Neural cell (in vitro differentiated cells): ENCODE measurements at regions not wholly inside any gene's neighbourhood (a gene's known extent, or its start where the extent isn't known, plus 50 kb on each side); places are given as distances from the start of the nearest gene placed in this dataset.

Experiments used
- H2AFZ ChIP-seq: fragments of 200-600, 300-800 bp; sonication (generic), shearing (Covaris generic); 2 replicates; pipeline ENCODE4 v1.6.0; 2014; ENCODE audit warnings: low read depth, mild to moderate bottlenecking, antibody characterized with exemption, low read length, moderate library complexity
- H3F3A ChIP-seq: fragments of 200-600 bp; shearing (Covaris generic); 2 replicates; pipeline ENCODE4 v1.6.1; 2016; ENCODE audit warnings: mild to moderate bottlenecking, moderate library complexity, mixed read lengths, antibody characterized with exemption, low read length; ENCODE audit not compliant: insufficient read depth, poor library complexity, severe bottlenecking
- H3K27ac ChIP-seq: fragments of 200-600, 300-800 bp; sonication (generic), shearing (Covaris generic); 2 replicates; pipeline ENCODE4 v1.5.1; 2014; ENCODE audit warnings: mild to moderate bottlenecking, low read length, moderate library complexity
- H3K27me3 ChIP-seq: fragments of 300-800, 200-600 bp; sonication (generic), shearing (Covaris generic); 2 replicates; pipeline ENCODE4 v1.6.0; 2014; ENCODE audit warnings: mild to moderate bottlenecking, low read depth, low read length, moderate library complexity; ENCODE audit not compliant: insufficient read depth
- H3K36me3 ChIP-seq: fragments of 300-800, 200-600 bp; sonication (generic), shearing (Covaris generic); 2 replicates; pipeline ENCODE4 v1.5.1; 2014; ENCODE audit warnings: mild to moderate bottlenecking, antibody characterized with exemption, low read length, moderate library complexity; ENCODE audit not compliant: insufficient read depth
- H3K4me2 ChIP-seq: fragments of 300-800, 200-600 bp; sonication (generic), shearing (Covaris generic); 2 replicates; pipeline ENCODE4 v1.6.0; 2014; ENCODE audit warnings: mild to moderate bottlenecking, low read length
- H3K4me3 ChIP-seq: fragments of 300-800, 200-600 bp; sonication (generic), shearing (Covaris generic); 2 replicates; pipeline ENCODE4 v1.5.1; 2014; ENCODE audit warnings: mild to moderate bottlenecking, low read length, moderate library complexity
- H3K79me2 ChIP-seq: fragments of 200-600 bp; shearing (Covaris generic); replicated peaks from 2 replicates; pipeline ENCODE4 v1.6.0; 2014; ENCODE audit warnings: mild to moderate bottlenecking, low read length, moderate library complexity; ENCODE audit not compliant: insufficient read depth
- H3K9ac ChIP-seq: fragments of 300-800, 200-600 bp; sonication (generic), shearing (Covaris generic); 2 replicates; pipeline ENCODE4 v1.6.1; 2016; ENCODE audit warnings: mild to moderate bottlenecking, low read length, mixed read lengths
- H3K9me2 ChIP-seq: fragments of 200-600 bp; shearing (Covaris generic); 2 replicates; pipeline ENCODE4 v1.6.1; 2016; ENCODE audit warnings: mild to moderate bottlenecking, low read length, mixed read lengths; ENCODE audit not compliant: insufficient read depth
- H3K9me3 ChIP-seq: fragments of 200-600, 300-800 bp; sonication (generic), shearing (Covaris generic); 2 replicates; pipeline ENCODE4 v1.6.1; 2016; ENCODE audit warnings: mild to moderate bottlenecking, mixed run types, low read length, moderate library complexity, mixed read lengths
- H4K20me1 ChIP-seq: fragments of 200-600 bp; shearing (Covaris generic); 2 replicates; pipeline ENCODE4 v1.6.1; 2016; ENCODE audit warnings: mild to moderate bottlenecking, mixed run types; ENCODE audit not compliant: insufficient read depth
- EP300 ChIP-seq: fragments of 450-650 bp; conservative IDR thresholded peaks from 2 replicates; pipeline ENCODE4 v1.6.1; 2014; ENCODE audit warnings: antibody characterized with exemption, mild to moderate bottlenecking, moderate library complexity; ENCODE audit not compliant: poor library complexity, severe bottlenecking
- EZH2 ChIP-seq: fragments of 200-600, 300-800 bp; shearing (Covaris generic), sonication (generic); IDR thresholded peaks from 2 replicates; pipeline ENCODE4 v1.6.1; 2014; ENCODE audit warnings: antibody characterized with exemption, low read length, borderline replicate concordance, mild to moderate bottlenecking; ENCODE audit not compliant: insufficient read depth, poor library complexity, severe bottlenecking
- MXI1 ChIP-seq: fragments of 450-650 bp; conservative IDR thresholded peaks from 2 replicates; pipeline ENCODE4 v1.6.1; 2014; ENCODE audit warnings: antibody characterized with exemption, mild to moderate bottlenecking; ENCODE audit not compliant: poor library complexity, severe bottlenecking
- POLR2AphosphoS5 ChIP-seq: IDR thresholded peaks from 2 replicates; pipeline ENCODE4 v1.6.1; 2012
- RAD21 ChIP-seq: fragments of 450-650 bp; conservative IDR thresholded peaks from 2 replicates; pipeline ENCODE4 v1.6.1; 2014; ENCODE audit warnings: antibody characterized with exemption, mild to moderate bottlenecking, moderate library complexity
- SMC3 ChIP-seq: fragments of 450-650 bp; conservative IDR thresholded peaks from 2 replicates; pipeline ENCODE4 v1.6.1; 2014; ENCODE audit warnings: antibody characterized with exemption, mild to moderate bottlenecking, moderate library complexity; ENCODE audit not compliant: poor library complexity
- TAF1 ChIP-seq: IDR thresholded peaks from 2 replicates; pipeline ENCODE4 v1.6.1; 2012; ENCODE audit warnings: low read depth
- TF ChIP-seq, protein P1 (sequence below): IDR thresholded peaks from 2 replicates; pipeline ENCODE4 v1.6.1; 2012; ENCODE audit warnings: borderline replicate concordance
- TF ChIP-seq, protein P2 (sequence below): fragments of 450-650 bp; IDR thresholded peaks from 2 replicates; pipeline ENCODE4 v1.5.1; 2014; ENCODE audit warnings: antibody characterized with exemption, mild to moderate bottlenecking, moderate library complexity; ENCODE audit not compliant: poor library complexity, severe bottlenecking

DNA sequence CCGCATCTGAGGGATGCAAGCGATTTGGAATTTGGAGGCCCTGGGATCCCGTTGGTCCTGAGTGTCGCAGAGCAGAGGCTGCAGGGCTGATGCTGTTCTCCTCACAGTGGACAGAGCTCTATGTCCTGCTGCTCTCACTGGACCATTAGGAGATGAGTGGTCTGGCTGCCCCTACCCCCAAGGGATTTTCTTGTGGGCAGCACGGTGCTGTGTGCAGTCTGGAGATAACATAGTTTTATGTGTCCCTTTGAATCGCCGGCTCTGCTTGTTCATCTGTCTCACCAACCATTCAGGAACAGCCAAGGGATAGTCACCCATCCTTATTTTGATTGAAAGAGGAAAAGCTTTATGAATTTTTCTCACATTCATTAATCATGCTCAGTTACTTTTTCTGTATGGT lies 49.9 kb downstream of the CHRM3 start:
- Histone ChIP-seq H3K4me3 (no peak overlapping the region), H2AFZ (no peak overlapping the region), H3K9ac (no peak overlapping the region), H3K36me3 (no peaks in the 10 kb centered on the region), H4K20me1 (no peaks in the 10 kb centered on the region), H3F3A (no peaks in the 10 kb centered on the region), H3K79me2 (no peaks in the 10 kb centered on the region), H3K9me3 (no peaks in the 10 kb centered on the region), H3K27me3 (no peaks in the 10 kb centered on the region), H3K27ac (no peak overlapping the region), H3K9me2 (no peaks in the 10 kb centered on the region), H3K4me2 (no peak overlapping the region)
- TF ChIP-seq, protein P1, sequence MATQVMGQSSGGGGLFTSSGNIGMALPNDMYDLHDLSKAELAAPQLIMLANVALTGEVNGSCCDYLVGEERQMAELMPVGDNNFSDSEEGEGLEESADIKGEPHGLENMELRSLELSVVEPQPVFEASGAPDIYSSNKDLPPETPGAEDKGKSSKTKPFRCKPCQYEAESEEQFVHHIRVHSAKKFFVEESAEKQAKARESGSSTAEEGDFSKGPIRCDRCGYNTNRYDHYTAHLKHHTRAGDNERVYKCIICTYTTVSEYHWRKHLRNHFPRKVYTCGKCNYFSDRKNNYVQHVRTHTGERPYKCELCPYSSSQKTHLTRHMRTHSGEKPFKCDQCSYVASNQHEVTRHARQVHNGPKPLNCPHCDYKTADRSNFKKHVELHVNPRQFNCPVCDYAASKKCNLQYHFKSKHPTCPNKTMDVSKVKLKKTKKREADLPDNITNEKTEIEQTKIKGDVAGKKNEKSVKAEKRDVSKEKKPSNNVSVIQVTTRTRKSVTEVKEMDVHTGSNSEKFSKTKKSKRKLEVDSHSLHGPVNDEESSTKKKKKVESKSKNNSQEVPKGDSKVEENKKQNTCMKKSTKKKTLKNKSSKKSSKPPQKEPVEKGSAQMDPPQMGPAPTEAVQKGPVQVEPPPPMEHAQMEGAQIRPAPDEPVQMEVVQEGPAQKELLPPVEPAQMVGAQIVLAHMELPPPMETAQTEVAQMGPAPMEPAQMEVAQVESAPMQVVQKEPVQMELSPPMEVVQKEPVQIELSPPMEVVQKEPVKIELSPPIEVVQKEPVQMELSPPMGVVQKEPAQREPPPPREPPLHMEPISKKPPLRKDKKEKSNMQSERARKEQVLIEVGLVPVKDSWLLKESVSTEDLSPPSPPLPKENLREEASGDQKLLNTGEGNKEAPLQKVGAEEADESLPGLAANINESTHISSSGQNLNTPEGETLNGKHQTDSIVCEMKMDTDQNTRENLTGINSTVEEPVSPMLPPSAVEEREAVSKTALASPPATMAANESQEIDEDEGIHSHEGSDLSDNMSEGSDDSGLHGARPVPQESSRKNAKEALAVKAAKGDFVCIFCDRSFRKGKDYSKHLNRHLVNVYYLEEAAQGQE: no peak
- TF ChIP-seq POLR2AphosphoS5 (no peak), EP300 (no peak), MXI1 (no peak), TAF1 (no peak), EZH2 (no peak), RAD21 (no peak), SMC3 (no peak)
- TF ChIP-seq, protein P2, sequence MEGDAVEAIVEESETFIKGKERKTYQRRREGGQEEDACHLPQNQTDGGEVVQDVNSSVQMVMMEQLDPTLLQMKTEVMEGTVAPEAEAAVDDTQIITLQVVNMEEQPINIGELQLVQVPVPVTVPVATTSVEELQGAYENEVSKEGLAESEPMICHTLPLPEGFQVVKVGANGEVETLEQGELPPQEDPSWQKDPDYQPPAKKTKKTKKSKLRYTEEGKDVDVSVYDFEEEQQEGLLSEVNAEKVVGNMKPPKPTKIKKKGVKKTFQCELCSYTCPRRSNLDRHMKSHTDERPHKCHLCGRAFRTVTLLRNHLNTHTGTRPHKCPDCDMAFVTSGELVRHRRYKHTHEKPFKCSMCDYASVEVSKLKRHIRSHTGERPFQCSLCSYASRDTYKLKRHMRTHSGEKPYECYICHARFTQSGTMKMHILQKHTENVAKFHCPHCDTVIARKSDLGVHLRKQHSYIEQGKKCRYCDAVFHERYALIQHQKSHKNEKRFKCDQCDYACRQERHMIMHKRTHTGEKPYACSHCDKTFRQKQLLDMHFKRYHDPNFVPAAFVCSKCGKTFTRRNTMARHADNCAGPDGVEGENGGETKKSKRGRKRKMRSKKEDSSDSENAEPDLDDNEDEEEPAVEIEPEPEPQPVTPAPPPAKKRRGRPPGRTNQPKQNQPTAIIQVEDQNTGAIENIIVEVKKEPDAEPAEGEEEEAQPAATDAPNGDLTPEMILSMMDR: no peak

DNA sequence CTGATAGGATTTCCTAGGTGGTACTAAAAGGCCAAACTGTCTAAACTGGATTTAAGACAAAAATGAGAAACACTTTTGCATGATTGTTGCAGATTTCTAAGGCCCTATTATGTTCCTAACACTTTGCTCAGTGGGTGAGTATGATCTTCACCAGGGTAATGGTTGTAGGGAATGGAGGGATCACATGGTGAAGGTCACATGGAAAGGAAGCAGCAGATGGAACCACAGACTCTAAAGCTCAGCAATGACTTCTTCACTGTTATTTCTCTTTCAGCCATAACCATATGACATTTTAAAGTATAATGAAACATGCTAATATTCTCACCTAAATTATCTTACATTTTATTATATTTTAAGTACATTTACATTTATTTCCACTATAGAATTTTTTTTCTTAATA lies 51.5 kb downstream of the CHRM3 start:
- Histone ChIP-seq H3K27me3 (no peaks in the 10 kb centered on the region), H3K4me2 (no peak overlapping the region), H4K20me1 (no peaks in the 10 kb centered on the region), H2AFZ (no peak overlapping the region), H3K79me2 (no peaks in the 10 kb centered on the region), H3K9me3 (no peaks in the 10 kb centered on the region), H3K9ac (no peak overlapping the region), H3K27ac (no peak overlapping the region), H3K4me3 (no peak overlapping the region), H3K9me2 (no peaks in the 10 kb centered on the region), H3F3A (no peaks in the 10 kb centered on the region), H3K36me3 (no peaks in the 10 kb centered on the region)
- no peak for TF ChIP-seq SMC3
- TF ChIP-seq RAD21: no peak
- TF ChIP-seq, protein P1: no peak
- no peak for TF ChIP-seq EP300
- no peak for TF ChIP-seq EZH2
- TF ChIP-seq, protein P2: no peak
- no peak for TF ChIP-seq POLR2AphosphoS5
- no peak for TF ChIP-seq MXI1
